HPDE6-E6E7 (cell line): ENCODE measurements at regions not wholly inside any gene's neighbourhood (a gene's known extent, or its start where the extent isn't known, plus 50 kb on each side); places are given as distances from the start of the nearest gene placed in this dataset.

Experiments used
- DNase-seq: peaks from one replicate; pipeline ENCODE4 v3.0.0; 2011; ENCODE audit warnings: missing footprints; ENCODE audit errors: extremely low spot score

DNA sequence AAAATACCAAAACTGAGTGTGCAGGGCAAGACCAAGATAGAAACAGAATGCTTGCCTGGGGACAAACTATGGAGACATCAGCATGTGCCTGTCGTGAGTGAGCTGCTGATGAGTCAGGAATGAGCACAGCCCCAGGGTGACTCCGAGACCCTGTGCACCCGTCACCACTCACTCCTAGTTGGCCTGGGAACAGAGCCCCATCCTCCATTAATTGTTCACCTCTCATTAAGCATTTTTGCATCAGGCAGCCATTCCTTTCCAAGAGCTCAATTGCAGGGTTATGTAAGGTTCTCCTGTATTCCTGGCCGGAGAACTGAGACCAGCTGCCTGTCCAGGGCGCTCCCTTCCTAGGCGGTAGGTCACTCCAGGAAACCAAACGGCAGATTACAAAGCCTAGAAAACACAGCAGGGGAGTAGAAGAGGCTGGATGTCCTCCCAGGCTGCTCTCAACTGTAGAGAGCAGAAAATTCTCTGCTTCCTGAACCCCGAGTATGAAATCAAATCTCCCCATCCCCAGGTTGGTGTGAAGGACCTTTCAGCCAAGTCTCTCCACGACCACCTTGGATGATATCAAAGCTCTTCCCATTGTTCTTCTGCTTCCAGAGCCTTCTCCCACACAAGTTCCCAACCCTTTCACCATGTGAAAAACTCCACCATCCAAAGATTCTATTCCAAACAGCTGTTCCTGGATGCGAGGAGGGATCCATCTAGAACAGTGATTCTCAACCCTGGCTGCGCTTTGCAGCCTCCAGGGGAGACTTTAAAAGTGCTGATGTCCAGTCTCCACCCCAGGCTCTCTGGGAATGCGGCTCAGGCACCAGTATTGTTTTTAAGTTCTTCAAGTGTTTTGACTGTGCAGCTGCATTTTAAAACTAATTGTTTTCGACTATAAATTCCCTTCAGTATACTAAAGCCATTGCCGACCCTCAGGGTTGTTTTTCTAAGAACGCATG is 532.6 kb upstream of the JARID2 start:
- peak; percentile 54 for DNase-seq

DNA sequence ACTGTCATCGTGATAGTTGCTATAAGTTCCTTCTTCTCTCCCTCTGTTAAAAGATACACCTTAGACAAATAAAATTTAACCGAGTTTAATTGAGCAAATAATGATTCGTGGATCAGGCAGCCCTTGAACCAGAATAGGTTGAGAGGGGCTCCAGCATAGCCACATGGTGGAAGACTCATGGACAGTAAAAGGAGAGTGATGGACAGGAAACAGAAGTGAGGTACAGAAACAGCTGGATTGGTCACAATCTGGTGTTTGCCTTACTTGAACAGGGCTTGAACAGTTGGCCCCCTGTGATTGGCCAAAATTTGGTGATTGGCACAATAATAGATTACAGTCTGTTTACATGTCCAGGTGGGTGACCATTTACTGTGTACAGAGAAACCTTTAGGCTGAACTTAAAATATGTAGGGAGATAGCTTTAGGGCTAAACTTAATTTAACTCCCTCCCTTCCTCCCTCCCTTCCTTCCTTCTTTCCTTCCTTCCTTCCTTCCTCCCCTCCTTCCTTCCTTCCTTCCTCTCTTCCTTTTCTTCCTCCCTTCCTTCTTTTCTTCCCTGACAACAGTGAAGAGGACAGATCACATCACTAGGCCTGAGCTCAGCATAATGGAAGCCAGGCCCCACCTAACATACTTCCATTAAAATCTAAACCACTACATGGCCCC is 531.8 kb upstream of the JARID2 start:
- DNase-seq, result no peak

DNA sequence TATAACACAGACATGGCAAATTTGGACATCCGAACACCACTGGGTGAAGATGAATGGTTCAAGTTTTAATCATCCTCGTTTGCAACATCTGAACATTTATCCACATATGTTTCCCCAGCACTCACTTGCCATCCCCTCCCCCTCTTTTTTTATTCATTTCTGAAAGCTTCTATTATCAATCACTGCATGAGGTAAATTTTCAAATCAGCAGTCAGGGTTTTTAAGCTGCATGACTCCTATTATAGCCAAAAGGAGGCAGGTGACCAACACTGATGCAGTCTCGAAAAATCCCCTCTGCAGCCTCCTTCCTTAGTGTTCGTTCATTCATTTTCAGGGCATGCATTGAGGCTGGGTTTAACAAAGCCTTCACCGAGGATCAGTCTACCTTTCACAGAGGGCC is 530.8 kb upstream of the JARID2 start:
- no peak for DNase-seq

GRCh38 chr6:14716499-14717146 is 529.2 kb upstream of the JARID2 start:
- DNase-seq, result peak; percentile 69

GRCh38 chr6:14717307-14717706 is 528.6 kb upstream of the JARID2 start:
- DNase-seq, result no peak

GRCh38 chr6:14718861-14719260 is 527.0 kb upstream of the JARID2 start:
- DNase-seq, result no peak

- DNase-seq, result no peak
Observed at GRCh38 chr6:14719270-14719669, 526.6 kb upstream of the JARID2 start.

- DNase-seq, result no peak
Observed at GRCh38 chr6:14720411-14721102, 525.3 kb upstream of the JARID2 start.

- no peak for DNase-seq
Observed at GRCh38 chr6:14721103-14721758, 524.6 kb upstream of the JARID2 start.

DNA sequence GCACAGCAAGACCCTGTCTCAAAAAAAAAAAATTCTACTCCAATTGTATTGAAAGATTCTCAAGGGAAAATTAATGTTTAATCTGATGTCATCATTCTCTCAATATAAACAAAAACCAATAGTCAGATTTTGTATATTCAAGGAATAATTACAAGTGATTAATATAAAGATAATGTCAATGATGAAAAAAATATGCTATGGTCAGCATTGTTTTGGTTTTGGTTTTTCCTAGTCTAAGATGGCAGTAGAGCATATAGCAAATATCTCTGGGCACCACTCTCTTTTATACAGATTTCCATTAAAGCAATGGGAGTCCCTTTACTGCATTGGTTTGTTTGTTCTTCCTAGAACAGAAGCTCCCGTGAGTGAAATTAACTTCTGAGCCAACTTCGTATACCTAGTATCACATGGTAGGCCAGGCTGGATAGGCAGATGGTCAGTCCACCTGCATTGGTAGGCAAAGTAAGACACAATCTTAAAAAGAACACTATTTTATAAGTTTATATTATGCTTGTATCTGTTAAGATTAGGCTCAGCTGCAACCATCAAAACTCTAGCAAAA is 523.8 kb upstream of the JARID2 start:
- DNase-seq, result no peak

GRCh38 chr6:14722704-14723103 is 523.2 kb upstream of the JARID2 start:
- DNase-seq, result no peak

DNA sequence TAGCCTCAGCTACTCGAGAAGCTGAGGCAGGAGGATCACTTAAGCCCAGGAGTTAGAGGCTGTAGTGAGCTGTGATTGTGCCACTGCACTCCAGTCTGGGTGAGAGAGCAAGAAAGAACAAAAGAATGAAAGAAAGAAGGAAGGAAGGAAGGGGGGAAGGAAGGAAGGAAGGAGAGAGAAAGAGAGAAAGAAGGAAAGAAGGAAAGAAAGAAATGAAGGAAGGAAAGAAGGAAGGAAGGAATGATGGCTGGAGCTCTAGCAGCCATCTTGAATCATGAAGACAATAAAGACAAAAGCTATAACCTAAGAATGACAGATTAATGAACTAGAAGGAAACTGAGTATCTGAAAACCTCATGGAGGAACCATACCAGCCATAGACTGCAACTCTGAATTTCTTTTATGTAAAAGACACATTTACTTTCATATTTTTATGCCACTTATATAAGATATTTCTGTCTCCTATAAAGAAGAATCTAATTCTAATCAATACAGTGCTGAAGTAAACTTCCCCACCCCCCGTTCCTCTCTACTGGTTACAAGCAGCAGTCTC is 522.3 kb upstream of the JARID2 start:
- DNase-seq, result no peak

- DNase-seq, result no peak
Observed at GRCh38 chr6:14724549-14724948, 521.3 kb upstream of the JARID2 start.

DNA sequence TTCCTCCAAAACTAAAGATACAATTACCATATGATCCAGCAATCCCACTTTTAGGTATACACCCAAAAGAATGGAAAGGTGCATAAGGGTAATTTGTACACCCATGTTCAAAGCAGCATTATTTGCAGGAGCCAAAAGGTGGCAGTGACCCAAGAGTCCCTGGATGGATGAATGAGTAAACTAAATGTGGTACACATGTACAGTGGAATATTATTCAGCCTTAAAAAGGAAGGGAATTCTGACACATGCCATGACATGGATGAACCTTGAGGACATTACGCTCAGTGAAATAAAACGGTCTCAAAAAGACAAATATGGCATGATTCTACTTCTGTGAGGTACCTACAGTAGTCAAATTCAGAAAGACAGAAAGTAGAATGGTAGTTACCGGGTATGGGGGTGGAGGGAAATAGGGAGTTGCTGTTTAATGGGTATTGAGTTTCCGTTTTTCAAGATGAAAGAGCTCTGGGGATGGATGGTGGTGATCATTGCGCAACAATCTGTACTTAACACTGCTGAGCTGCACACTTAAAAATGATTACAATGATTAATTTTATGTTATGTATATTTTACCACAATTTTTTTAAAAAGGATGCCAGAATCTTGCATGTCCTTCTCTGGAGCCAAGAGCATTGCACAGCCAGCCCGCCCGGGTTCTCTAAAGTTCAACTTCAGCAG is 518.9 kb upstream of the JARID2 start:
- no peak for DNase-seq

DNA sequence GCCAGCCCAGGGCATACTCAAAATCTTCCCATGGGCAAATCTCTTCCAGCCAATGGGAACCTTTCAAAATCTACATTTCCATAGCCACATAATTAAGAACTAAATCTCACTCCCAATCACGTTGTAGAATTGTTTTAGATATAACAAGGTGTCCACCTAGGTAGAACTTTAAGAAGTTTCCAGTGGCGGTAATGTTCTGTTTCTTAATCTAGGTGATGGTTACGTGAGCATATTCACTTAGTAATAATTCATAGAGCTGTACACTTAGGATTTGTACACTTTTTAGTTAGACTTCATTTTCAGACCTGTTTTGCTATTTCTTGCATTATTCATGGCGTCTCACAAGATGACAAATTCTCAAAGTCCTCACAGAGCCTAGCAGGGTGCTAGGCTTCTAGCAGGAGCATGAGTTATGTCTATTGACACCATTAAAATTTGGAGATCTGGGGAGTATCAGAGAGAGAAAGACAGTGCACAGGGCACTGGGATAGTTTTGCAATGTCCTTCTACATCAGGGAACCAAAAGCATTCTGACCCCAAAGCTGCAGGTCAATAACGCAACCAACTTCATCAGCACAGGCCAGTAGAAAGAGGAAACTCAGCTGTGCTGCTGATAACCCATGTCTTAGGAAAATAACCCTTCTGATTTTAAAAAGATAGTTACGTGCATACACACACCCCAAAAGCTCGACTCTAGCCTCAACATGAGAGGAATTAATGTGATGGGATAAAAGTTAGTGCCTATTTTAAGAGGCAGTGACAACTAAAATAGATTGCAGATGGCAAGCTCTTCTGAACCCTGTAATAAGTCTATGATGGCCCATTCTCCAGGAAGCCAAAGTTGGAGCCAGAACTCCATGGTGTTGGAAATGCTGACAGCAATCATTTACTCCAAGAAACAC is 518.1 kb upstream of the JARID2 start:
- DNase-seq, result no peak

DNA sequence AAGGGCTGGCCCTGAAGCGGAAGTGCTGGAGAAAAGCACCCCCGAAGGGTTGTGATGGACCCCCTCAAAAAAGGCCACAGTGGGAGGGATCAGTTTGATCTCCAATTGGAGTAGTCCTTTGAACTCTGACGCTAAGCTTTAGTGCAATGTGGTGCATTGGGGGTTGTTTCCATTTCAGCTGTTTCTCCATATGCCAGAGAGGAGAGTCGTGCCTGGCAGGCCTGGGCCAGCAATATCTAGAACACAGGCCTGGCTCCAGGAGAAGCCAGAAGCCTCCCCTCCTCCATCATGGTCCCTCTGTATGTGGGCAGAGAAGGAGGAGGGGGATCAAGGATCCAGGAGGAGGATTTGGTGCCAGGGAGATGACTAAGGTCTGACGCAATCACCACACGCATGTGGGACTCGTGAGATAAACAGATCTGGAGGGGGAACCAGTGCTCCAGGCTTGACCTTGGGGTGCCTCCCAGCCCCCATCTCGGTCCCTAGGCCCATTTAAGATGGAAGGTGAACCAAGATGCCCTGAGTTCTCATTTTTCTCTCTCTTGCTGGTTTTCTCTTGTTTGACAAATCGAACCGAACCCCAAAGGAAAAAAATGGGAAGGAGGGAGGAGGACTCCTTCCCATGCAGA is 517.4 kb upstream of the JARID2 start:
- no peak for DNase-seq

GRCh38 chr6:14729129-14729871 is 516.6 kb upstream of the JARID2 start:
- DNase-seq, result no peak

GRCh38 chr6:14730654-14731053 is 515.2 kb upstream of the JARID2 start:
- DNase-seq, result no peak
